Mesendoderm (in vitro differentiated cells): ENCODE measurements at regions not wholly inside any gene's neighbourhood (a gene's known extent, or its start where the extent isn't known, plus 50 kb on each side); places are given as distances from the start of the nearest gene placed in this dataset.
"Not testable (repeated sequence)": the region's sequence is repeated elsewhere in the genome, so short reads cannot be mapped to it uniquely, and the experiment has no call there.

Experiments
- DNase-seq: peaks from one replicate; pipeline ENCODE4 v3.0.0; 2013
- H2AK5ac ChIP-seq: 2 replicates; pipeline ENCODE4 v1.6.1; 2013; ENCODE audit warnings: low read length, inconsistent platforms
- H2BK120ac ChIP-seq: 2 replicates; pipeline ENCODE4 v1.6.1; 2013; ENCODE audit warnings: low read depth, mild to moderate bottlenecking, low read length, moderate library complexity, mixed read lengths
- H2BK15ac ChIP-seq: replicated peaks from 2 replicates; pipeline ENCODE4 v1.6.1; 2013; ENCODE audit warnings: low read depth, mild to moderate bottlenecking, moderate library complexity
- H2BK5ac ChIP-seq: 2 replicates; pipeline ENCODE4 v1.6.1; 2013; ENCODE audit warnings: low read length, inconsistent platforms
- H3K18ac ChIP-seq: 2 replicates; pipeline ENCODE4 v1.6.1; 2013; ENCODE audit warnings: mild to moderate bottlenecking, low read length, mixed read lengths
- H3K23ac ChIP-seq: one replicate; pipeline ENCODE4 v1.6.1; 2013; ENCODE audit warnings: low read length
- H3K27ac ChIP-seq: 2 replicates; pipeline ENCODE4 v1.5.1; 2013; ENCODE audit warnings: low read depth, mild to moderate bottlenecking, inconsistent platforms, low read length, moderate library complexity
- H3K27me3 ChIP-seq: 2 replicates; pipeline ENCODE4 v1.6.1; 2013; ENCODE audit warnings: low read length, control low read depth, mild to moderate bottlenecking, inconsistent platforms; ENCODE audit not compliant: insufficient read depth, poor library complexity
- H3K36me3 ChIP-seq: 2 replicates; pipeline ENCODE4 v1.6.1; 2013; ENCODE audit warnings: low read length, inconsistent platforms; ENCODE audit not compliant: control insufficient read depth, insufficient read depth
- H3K4ac ChIP-seq: one replicate; pipeline ENCODE4 v1.6.1; 2013; ENCODE audit warnings: low read depth, mild to moderate bottlenecking, low read length, moderate library complexity
- H3K4me1 ChIP-seq: 2 replicates; pipeline ENCODE4 v1.6.1; 2013; ENCODE audit warnings: low read depth, low read length, inconsistent platforms; ENCODE audit not compliant: control insufficient read depth
- H3K4me2 ChIP-seq: 2 replicates; pipeline ENCODE4 v1.6.1; 2013; ENCODE audit warnings: low read length
- H3K4me3 ChIP-seq: 2 replicates; pipeline ENCODE4 v1.5.1; 2013; ENCODE audit warnings: mild to moderate bottlenecking, low read length
- H3K56ac ChIP-seq: one replicate; pipeline ENCODE4 v1.6.1; 2013; ENCODE audit warnings: low read length
- H3K79me1 ChIP-seq: 2 replicates; pipeline ENCODE4 v1.6.1; 2013; ENCODE audit warnings: low read length, inconsistent platforms
- H3K79me2 ChIP-seq: 2 replicates; pipeline ENCODE4 v1.6.1; 2013; ENCODE audit warnings: mild to moderate bottlenecking, low read length; ENCODE audit not compliant: control insufficient read depth, insufficient read depth
- H3K9ac ChIP-seq: 2 replicates; pipeline ENCODE4 v1.6.1; 2013; ENCODE audit warnings: low read length, inconsistent platforms
- H4K5ac ChIP-seq: one replicate; pipeline ENCODE4 v1.6.1; 2013; ENCODE audit warnings: low read length
- H4K8ac ChIP-seq: one replicate; pipeline ENCODE4 v1.6.1; 2013; ENCODE audit warnings: low read depth, mild to moderate bottlenecking, control low read depth, low read length, moderate library complexity
- WGBS: extraction: QIAGEN DNeasy Blood & Tissue Kit; methylation state at CpG from one replicate; pipeline ENCODE4 v1.1.7; 2013; ENCODE audit warnings: low lambda C conversion rate, missing lambda C conversion rate; ENCODE audit not compliant: insufficient coverage; ENCODE audit errors: extremely low coverage; 5-methylcytosine and 5-hydroxymethylcytosine counted together

- Histone ChIP-seq H3K56ac (no peak overlapping the region), H3K23ac (no peak overlapping the region), H3K79me1 (no peaks in the 10 kb centered on the region), H2BK120ac (no peak overlapping the region), H3K27ac (no peak overlapping the region), H4K8ac (no peak overlapping the region), H3K36me3 (no peaks in the 10 kb centered on the region), H3K4ac (no peak overlapping the region), H3K18ac (no peak overlapping the region), H2BK5ac (no peak overlapping the region), H2BK15ac (no peak overlapping the region), H3K79me2 (no peaks in the 10 kb centered on the region), H3K4me1 (no peaks in the 10 kb centered on the region), H3K4me3 (no peak overlapping the region), H4K5ac (no peak overlapping the region), H3K9ac (no peak overlapping the region), H3K4me2 (no peak overlapping the region), H2AK5ac (no peak overlapping the region), H3K27me3 (no peaks in the 10 kb centered on the region)
- no peak for DNase-seq
- WGBS, result no CpG with 5 or more reads among the region's 2 CpGs
Measured at GRCh38 chr12:91741932-91742331, 403.7 kb downstream of the BTG1 start.

GRCh38 chr12:91733846-91734245, 411.8 kb downstream of the BTG1 start:
- not testable (repeated sequence) for H3K9ac ChIP-seq, H3K36me3 ChIP-seq, H3K23ac ChIP-seq, H3K27me3 ChIP-seq, H3K4ac ChIP-seq, H4K8ac ChIP-seq, H3K18ac ChIP-seq, DNase-seq, H3K4me2 ChIP-seq, H3K4me1 ChIP-seq, H2BK120ac ChIP-seq, H4K5ac ChIP-seq, H3K56ac ChIP-seq, H2BK15ac ChIP-seq, H2BK5ac ChIP-seq, H3K79me1 ChIP-seq, H2AK5ac ChIP-seq, H3K4me3 ChIP-seq, H3K27ac ChIP-seq, H3K79me2 ChIP-seq
- WGBS, result no CpG with 5 or more reads among the region's 1 CpG

GRCh38 chr12:91732086-91732485, 413.6 kb downstream of the BTG1 start:
- Histone ChIP-seq H2AK5ac (no peak overlapping the region), H3K79me2 (no peaks in the 10 kb centered on the region), H4K8ac (no peak overlapping the region), H2BK15ac (no peak overlapping the region), H3K23ac (no peak overlapping the region), H3K56ac (no peak overlapping the region), H3K79me1 (no peaks in the 10 kb centered on the region), H3K36me3 (no peaks in the 10 kb centered on the region), H4K5ac (no peak overlapping the region), H3K27me3 (no peaks in the 10 kb centered on the region), H3K27ac (no peak overlapping the region), H3K9ac (no peak overlapping the region), H2BK5ac (no peak overlapping the region), H3K18ac (no peak overlapping the region), H3K4me3 (no peak overlapping the region), H3K4ac (no peak overlapping the region), H2BK120ac (no peak overlapping the region), H3K4me1 (no peaks in the 10 kb centered on the region), H3K4me2 (no peak overlapping the region)
- no CpG with 5 or more reads among the region's 1 CpG for WGBS
- DNase-seq, result no peak

- H3K27ac ChIP-seq, result no peak overlapping the region
- H3K4me2 ChIP-seq, result no peak overlapping the region
- DNase-seq, result no peak
- H2BK5ac ChIP-seq, result no peak overlapping the region
- no peak overlapping the region for H2AK5ac ChIP-seq
- WGBS, result no CpG with 5 or more reads among the region's 4 CpGs
- no peak overlapping the region for H2BK15ac ChIP-seq
- H2BK120ac ChIP-seq, result no peak overlapping the region
- H4K8ac ChIP-seq, result no peak overlapping the region
- H3K27me3 ChIP-seq, result no peaks in the 10 kb centered on the region
- H3K4ac ChIP-seq, result no peak overlapping the region
- no peaks in the 10 kb centered on the region for H3K79me1 ChIP-seq
- no peak overlapping the region for H3K9ac ChIP-seq
- no peaks in the 10 kb centered on the region for H3K4me1 ChIP-seq
- H3K79me2 ChIP-seq, result no peaks in the 10 kb centered on the region
- H3K23ac ChIP-seq, result no peak overlapping the region
- no peak overlapping the region for H3K18ac ChIP-seq
- H3K56ac ChIP-seq, result no peak overlapping the region
- no peak overlapping the region for H3K4me3 ChIP-seq
- no peaks in the 10 kb centered on the region for H3K36me3 ChIP-seq
- no peak overlapping the region for H4K5ac ChIP-seq
Measured at GRCh38 chr12:91729543-91729942, 416.1 kb downstream of the BTG1 start.

- Histone ChIP-seq H4K5ac (no peak overlapping the region), H2BK120ac (no peak overlapping the region), H3K79me1 (no peaks in the 10 kb centered on the region), H3K23ac (no peak overlapping the region), H3K4ac (no peak overlapping the region), H3K4me2 (no peak overlapping the region), H3K27me3 (no peaks in the 10 kb centered on the region), H3K36me3 (no peaks in the 10 kb centered on the region), H4K8ac (no peak overlapping the region), H2AK5ac (no peak overlapping the region), H3K56ac (no peak overlapping the region), H2BK5ac (no peak overlapping the region), H3K4me3 (no peak overlapping the region), H3K18ac (no peak overlapping the region), H3K4me1 (no peaks in the 10 kb centered on the region), H3K79me2 (no peaks in the 10 kb centered on the region), H3K27ac (no peak overlapping the region), H2BK15ac (no peak overlapping the region), H3K9ac (no peak overlapping the region)
- no peak for DNase-seq
Measured at GRCh38 chr12:91723191-91723590, 422.5 kb downstream of the BTG1 start.

- Histone ChIP-seq H3K79me2 (no peaks in the 10 kb centered on the region), H4K5ac (no peak overlapping the region), H3K4me3 (no peak overlapping the region), H3K4me1 (no peaks in the 10 kb centered on the region), H3K4me2 (no peak overlapping the region), H3K23ac (no peak overlapping the region), H4K8ac (no peak overlapping the region), H2BK120ac (no peak overlapping the region), H3K36me3 (no peaks in the 10 kb centered on the region), H3K79me1 (no peaks in the 10 kb centered on the region), H3K27ac (no peak overlapping the region), H3K56ac (no peak overlapping the region), H3K18ac (no peak overlapping the region), H2BK5ac (no peak overlapping the region), H3K27me3 (no peaks in the 10 kb centered on the region), H2AK5ac (no peak overlapping the region), H3K9ac (no peak overlapping the region), H3K4ac (no peak overlapping the region), H2BK15ac (no peak overlapping the region)
- no peak for DNase-seq
Measured at GRCh38 chr12:91722072-91722471, 423.6 kb downstream of the BTG1 start.
